ENCODE measurements at regions not wholly inside any gene's neighbourhood (a gene's known extent, or its start where the extent isn't known, plus 50 kb on each side); places are given as distances from the start of the nearest gene placed in this dataset.
"Not testable (repeated sequence)": the region's sequence is repeated elsewhere in the genome, so short reads cannot be mapped to it uniquely, and the experiment has no call there.

DNA sequence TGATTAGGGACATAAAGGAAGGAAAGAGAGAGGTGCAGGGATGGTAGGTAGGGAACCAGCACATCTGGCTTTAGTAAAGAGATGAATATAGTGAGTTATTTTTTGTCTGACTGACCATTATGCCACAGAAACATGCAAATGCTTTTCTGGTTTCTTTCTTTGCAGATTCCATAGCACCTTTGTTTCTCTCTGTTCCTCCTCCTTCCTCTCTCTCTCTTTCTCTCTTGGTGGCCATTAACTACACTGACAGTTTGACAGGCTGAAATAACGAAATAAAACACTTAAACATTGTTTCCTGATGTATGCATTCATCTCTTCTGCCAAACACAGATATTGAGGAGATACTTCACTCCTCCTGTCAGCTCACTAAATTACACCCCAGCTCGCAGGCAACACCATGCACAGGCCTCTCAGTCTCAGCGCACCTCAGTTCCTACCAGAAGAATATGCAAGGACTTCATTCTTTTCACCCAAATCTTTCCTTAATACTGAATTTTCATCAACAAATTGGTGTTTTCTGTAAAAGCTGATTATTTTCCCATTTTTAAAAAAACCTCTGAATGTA lies 406.9 kb upstream of the SOX5 start:
- no peaks in the 10 kb centered on the region for H3K9me3 ChIP-seq (ENCODE audit: low read depth, low read length)
- H3K27ac ChIP-seq (ENCODE audit: low read depth, low read length), result no peak overlapping the region
- H3K4me2 ChIP-seq (ENCODE audit: insufficient read depth, low read length), result no peak overlapping the region
- H3K4me1 ChIP-seq (ENCODE audit: insufficient read depth, low read length), result no peaks in the 10 kb centered on the region
- TF ChIP-seq, protein P1, sequence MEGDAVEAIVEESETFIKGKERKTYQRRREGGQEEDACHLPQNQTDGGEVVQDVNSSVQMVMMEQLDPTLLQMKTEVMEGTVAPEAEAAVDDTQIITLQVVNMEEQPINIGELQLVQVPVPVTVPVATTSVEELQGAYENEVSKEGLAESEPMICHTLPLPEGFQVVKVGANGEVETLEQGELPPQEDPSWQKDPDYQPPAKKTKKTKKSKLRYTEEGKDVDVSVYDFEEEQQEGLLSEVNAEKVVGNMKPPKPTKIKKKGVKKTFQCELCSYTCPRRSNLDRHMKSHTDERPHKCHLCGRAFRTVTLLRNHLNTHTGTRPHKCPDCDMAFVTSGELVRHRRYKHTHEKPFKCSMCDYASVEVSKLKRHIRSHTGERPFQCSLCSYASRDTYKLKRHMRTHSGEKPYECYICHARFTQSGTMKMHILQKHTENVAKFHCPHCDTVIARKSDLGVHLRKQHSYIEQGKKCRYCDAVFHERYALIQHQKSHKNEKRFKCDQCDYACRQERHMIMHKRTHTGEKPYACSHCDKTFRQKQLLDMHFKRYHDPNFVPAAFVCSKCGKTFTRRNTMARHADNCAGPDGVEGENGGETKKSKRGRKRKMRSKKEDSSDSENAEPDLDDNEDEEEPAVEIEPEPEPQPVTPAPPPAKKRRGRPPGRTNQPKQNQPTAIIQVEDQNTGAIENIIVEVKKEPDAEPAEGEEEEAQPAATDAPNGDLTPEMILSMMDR (IDR thresholded peaks at IDR 0.05; ENCODE audit: extremely low read depth, low read depth, low read length), result no peak
- no peak overlapping the region for H2AFZ ChIP-seq (ENCODE audit: low read length)
- no peaks in the 10 kb centered on the region for H3K27me3 ChIP-seq (ENCODE audit: insufficient read depth, low read length)
- H3K4me3 ChIP-seq (ENCODE audit: insufficient read depth, low read length), result no peak overlapping the region
- H4K20me1 ChIP-seq (ENCODE audit: insufficient read depth, low read length), result no peaks in the 10 kb centered on the region
- no peaks in the 10 kb centered on the region for H3K79me2 ChIP-seq (ENCODE audit: insufficient read depth, low read length)
- no peaks in the 10 kb centered on the region for H3K36me3 ChIP-seq (ENCODE audit: insufficient read depth, low read length)
- no peak for DNase-seq (ENCODE audit: insufficient read length, low spot score, missing footprints)

DNA sequence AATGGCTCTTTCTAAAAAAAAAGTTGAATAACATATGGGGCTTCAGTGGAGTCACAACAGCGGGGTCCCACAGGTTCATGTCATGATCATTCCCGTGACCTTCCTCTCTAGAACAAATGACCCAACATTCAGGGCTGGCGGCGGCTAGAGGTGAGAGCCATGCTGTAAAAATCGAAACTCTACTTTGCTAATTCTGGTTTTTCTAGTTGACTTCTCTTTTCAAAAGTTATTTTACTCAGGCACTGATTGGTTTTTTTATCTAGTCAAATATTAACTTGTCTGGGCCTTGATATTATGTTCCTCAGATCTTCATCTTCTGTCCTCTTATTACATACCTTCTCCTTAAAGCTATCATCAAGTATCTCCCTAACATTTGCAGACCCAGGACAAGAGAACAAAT lies 402.9 kb upstream of the SOX5 start:
- H3K4me2 ChIP-seq (ENCODE audit: insufficient read depth, low read length), result no peak overlapping the region
- H3K9me3 ChIP-seq (ENCODE audit: low read depth, low read length), result no peaks in the 10 kb centered on the region
- DNase-seq (ENCODE audit: insufficient read length, low spot score, missing footprints), result no peak
- no peak overlapping the region for H2AFZ ChIP-seq (ENCODE audit: low read length)
- no peaks in the 10 kb centered on the region for H4K20me1 ChIP-seq (ENCODE audit: insufficient read depth, low read length)
- no peak overlapping the region for H3K27ac ChIP-seq (ENCODE audit: low read depth, low read length)
- no peak overlapping the region for H3K4me3 ChIP-seq (ENCODE audit: insufficient read depth, low read length)
- H3K36me3 ChIP-seq (ENCODE audit: insufficient read depth, low read length), result no peaks in the 10 kb centered on the region
- H3K27me3 ChIP-seq (ENCODE audit: insufficient read depth, low read length), result no peaks in the 10 kb centered on the region
- no peaks in the 10 kb centered on the region for H3K79me2 ChIP-seq (ENCODE audit: insufficient read depth, low read length)
- TF ChIP-seq, protein P1 (IDR thresholded peaks at IDR 0.05; ENCODE audit: extremely low read depth, low read depth, low read length), result no peak
- no peaks in the 10 kb centered on the region for H3K4me1 ChIP-seq (ENCODE audit: insufficient read depth, low read length)

DNA sequence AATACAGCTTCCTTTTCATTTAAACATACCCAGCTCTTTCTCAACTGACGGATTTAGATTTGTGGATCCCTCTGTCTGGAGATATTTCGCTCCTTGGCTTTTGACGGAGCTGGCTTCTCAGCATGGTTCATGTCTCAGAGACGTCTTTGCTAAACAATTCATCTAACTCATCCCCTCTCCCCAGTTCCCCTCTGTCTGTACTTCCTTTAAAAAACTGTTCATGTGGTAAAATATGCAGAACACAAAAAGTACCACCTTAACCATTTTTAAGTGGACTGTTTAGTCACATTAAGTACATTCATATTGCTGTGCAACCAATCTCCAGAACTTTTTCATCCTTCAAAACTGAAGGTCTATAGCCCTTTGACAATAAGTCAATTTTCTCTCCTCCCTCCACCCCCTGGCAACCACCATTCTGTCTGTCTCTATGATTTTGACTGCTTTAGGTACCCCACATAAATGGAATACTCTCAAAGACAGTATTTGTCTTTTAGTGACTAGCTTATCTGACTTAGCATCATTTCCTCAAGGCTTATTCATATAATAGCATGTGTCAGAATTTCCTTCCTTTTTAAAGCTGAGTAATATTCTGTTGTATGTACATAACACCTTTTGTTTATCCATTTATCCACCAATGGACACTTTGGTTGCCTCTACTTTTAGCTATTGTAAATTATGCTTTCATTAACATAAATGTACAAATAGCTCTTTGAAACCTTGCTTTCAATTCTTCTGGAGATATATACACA lies 399.8 kb upstream of the SOX5 start:
- Histone ChIP-seq H3K9me3 (ENCODE audit: low read depth, low read length) (no peaks in the 10 kb centered on the region), H4K20me1 (ENCODE audit: insufficient read depth, low read length) (no peaks in the 10 kb centered on the region), H2AFZ (ENCODE audit: low read length) (no peak overlapping the region), H3K4me2 (ENCODE audit: insufficient read depth, low read length) (no peak overlapping the region), H3K36me3 (ENCODE audit: insufficient read depth, low read length) (no peaks in the 10 kb centered on the region), H3K27me3 (ENCODE audit: insufficient read depth, low read length) (no peaks in the 10 kb centered on the region), H3K4me3 (ENCODE audit: insufficient read depth, low read length) (no peak overlapping the region), H3K4me1 (ENCODE audit: insufficient read depth, low read length) (no peaks in the 10 kb centered on the region), H3K27ac (ENCODE audit: low read depth, low read length) (no peak overlapping the region), H3K79me2 (ENCODE audit: insufficient read depth, low read length) (no peaks in the 10 kb centered on the region)
- no peak for DNase-seq (ENCODE audit: insufficient read length, low spot score, missing footprints)
- TF ChIP-seq, protein P1 (IDR thresholded peaks at IDR 0.05; ENCODE audit: extremely low read depth, low read depth, low read length), result no peak

DNA sequence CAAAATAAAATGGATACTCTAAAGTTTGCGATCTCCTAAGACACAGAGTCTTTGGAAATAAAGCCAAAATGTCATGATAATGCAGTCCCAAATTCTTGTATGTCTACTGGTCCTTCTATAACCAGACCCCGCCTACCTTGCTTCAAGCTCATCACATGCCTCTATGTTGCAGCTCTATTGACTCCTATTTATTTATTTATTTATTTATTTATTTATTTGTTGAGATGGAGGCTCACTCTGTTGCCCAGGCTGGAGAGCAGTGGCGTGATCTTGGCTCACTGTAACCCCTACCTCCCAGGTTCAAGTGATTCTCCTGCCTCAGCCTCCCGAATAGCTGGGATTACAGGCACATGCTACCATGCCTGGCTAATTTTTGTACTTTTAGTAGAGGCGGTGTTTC lies 398.7 kb upstream of the SOX5 start:
- H3K4me1 ChIP-seq (ENCODE audit: insufficient read depth, low read length); H2AFZ ChIP-seq (ENCODE audit: low read length); H3K9me3 ChIP-seq (ENCODE audit: low read depth, low read length); H3K4me2 ChIP-seq (ENCODE audit: insufficient read depth, low read length); DNase-seq (ENCODE audit: insufficient read length, low spot score, missing footprints); H3K27me3 ChIP-seq (ENCODE audit: insufficient read depth, low read length); H4K20me1 ChIP-seq (ENCODE audit: insufficient read depth, low read length); H3K4me3 ChIP-seq (ENCODE audit: insufficient read depth, low read length); H3K36me3 ChIP-seq (ENCODE audit: insufficient read depth, low read length); H3K27ac ChIP-seq (ENCODE audit: low read depth, low read length); H3K79me2 ChIP-seq (ENCODE audit: insufficient read depth, low read length): not testable (repeated sequence)
